Karpas-422 (cell line): ENCODE measurements at regions not wholly inside any gene's neighbourhood (a gene's known extent, or its start where the extent isn't known, plus 50 kb on each side); places are given as distances from the start of the nearest gene placed in this dataset.

Source experiments
- DNase-seq: peaks from one replicate; pipeline ENCODE4 v3.0.0-alpha.2; 2015
- H2AFZ ChIP-seq: fragments of 200-600 bp; sonication (generic); 2 replicates; pipeline ENCODE4 v1.6.1; 2014; ENCODE audit warnings: antibody characterized with exemption, low read length, mixed read lengths
- H3K27ac ChIP-seq: fragments of 200-600 bp; sonication (generic); 2 replicates; pipeline ENCODE4 v1.5.1; 2014; ENCODE audit warnings: mild to moderate bottlenecking, low read length, moderate library complexity
- H3K27me3 ChIP-seq: fragments of 200-600 bp; sonication (generic); 2 replicates; pipeline ENCODE4 v1.6.1; 2014; ENCODE audit warnings: low read length, mixed read lengths
- H3K36me3 ChIP-seq: fragments of 200-600 bp; sonication (generic); 2 replicates; pipeline ENCODE4 v1.6.1; 2014; ENCODE audit warnings: low read length, mixed read lengths; ENCODE audit not compliant: insufficient read depth
- H3K4me1 ChIP-seq: fragments of 200-600 bp; sonication (generic); 2 replicates; pipeline ENCODE4 v1.6.1; 2014; ENCODE audit warnings: mild to moderate bottlenecking, low read length, mixed read lengths
- H3K4me2 ChIP-seq: fragments of 200-600 bp; sonication (generic); 2 replicates; pipeline ENCODE4 v1.6.1; 2014; ENCODE audit warnings: low read length, low read depth, mild to moderate bottlenecking; ENCODE audit not compliant: poor library complexity, severe bottlenecking
- H3K4me3 ChIP-seq: fragments of 200-600 bp; sonication (generic); 2 replicates; pipeline ENCODE4 v1.5.1; 2014; ENCODE audit warnings: mild to moderate bottlenecking, antibody characterized with exemption, low read length, mixed read lengths
- H3K79me2 ChIP-seq: fragments of 200-600 bp; sonication (generic); 2 replicates; pipeline ENCODE4 v1.6.1; 2014; ENCODE audit warnings: mild to moderate bottlenecking, low read length, mixed read lengths
- H3K9ac ChIP-seq: fragments of 200-600 bp; sonication (generic); 2 replicates; pipeline ENCODE4 v1.6.0; 2014; ENCODE audit warnings: low read length
- H3K9me2 ChIP-seq: fragments of 200-600 bp; sonication (generic), shearing (Covaris generic); replicated peaks from 2 replicates; pipeline ENCODE4 v1.6.0; 2014; ENCODE audit warnings: mild to moderate bottlenecking, low read length, moderate library complexity; ENCODE audit not compliant: insufficient read depth
- H3K9me3 ChIP-seq: fragments of 300-700, 200-600 bp; sonication (generic); 2 replicates; pipeline ENCODE4 v1.6.1; 2014; ENCODE audit warnings: low read length, mixed read lengths
- H4K20me1 ChIP-seq: fragments of 200-600 bp; sonication (generic); 2 replicates; pipeline ENCODE4 v1.6.1; 2014; ENCODE audit warnings: mild to moderate bottlenecking, antibody characterized with exemption, low read length, low read depth; ENCODE audit not compliant: insufficient read depth

- Histone ChIP-seq H3K4me3 (no peak overlapping the region), H3K4me2 (no peak overlapping the region), H4K20me1 (no peaks in the 10 kb centered on the region), H3K4me1 (no peaks in the 10 kb centered on the region), H3K27me3 (no peaks in the 10 kb centered on the region), H2AFZ (no peak overlapping the region), H3K9ac (no peak overlapping the region), H3K27ac (no peak overlapping the region), H3K9me2 (no peaks in the 10 kb centered on the region), H3K79me2 (no peaks in the 10 kb centered on the region), H3K9me3 (no peaks in the 10 kb centered on the region), H3K36me3 (no peaks in the 10 kb centered on the region)
- no peak for DNase-seq
These were observed 171.6 kb upstream of the SVIL start for GRCh38 chr10:29806350-29806788.

- no peak for DNase-seq
- Histone ChIP-seq H3K9ac (no peak overlapping the region), H3K4me1 (no peaks in the 10 kb centered on the region), H4K20me1 (no peaks in the 10 kb centered on the region), H3K4me3 (no peak overlapping the region), H3K27me3 (no peaks in the 10 kb centered on the region), H3K4me2 (no peak overlapping the region), H3K36me3 (no peaks in the 10 kb centered on the region), H3K27ac (no peak overlapping the region), H3K9me3 (no peaks in the 10 kb centered on the region), H2AFZ (no peak overlapping the region), H3K9me2 (no peaks in the 10 kb centered on the region), H3K79me2 (no peaks in the 10 kb centered on the region)
These were observed 170.5 kb upstream of the SVIL start for GRCh38 chr10:29805134-29805723.

DNA sequence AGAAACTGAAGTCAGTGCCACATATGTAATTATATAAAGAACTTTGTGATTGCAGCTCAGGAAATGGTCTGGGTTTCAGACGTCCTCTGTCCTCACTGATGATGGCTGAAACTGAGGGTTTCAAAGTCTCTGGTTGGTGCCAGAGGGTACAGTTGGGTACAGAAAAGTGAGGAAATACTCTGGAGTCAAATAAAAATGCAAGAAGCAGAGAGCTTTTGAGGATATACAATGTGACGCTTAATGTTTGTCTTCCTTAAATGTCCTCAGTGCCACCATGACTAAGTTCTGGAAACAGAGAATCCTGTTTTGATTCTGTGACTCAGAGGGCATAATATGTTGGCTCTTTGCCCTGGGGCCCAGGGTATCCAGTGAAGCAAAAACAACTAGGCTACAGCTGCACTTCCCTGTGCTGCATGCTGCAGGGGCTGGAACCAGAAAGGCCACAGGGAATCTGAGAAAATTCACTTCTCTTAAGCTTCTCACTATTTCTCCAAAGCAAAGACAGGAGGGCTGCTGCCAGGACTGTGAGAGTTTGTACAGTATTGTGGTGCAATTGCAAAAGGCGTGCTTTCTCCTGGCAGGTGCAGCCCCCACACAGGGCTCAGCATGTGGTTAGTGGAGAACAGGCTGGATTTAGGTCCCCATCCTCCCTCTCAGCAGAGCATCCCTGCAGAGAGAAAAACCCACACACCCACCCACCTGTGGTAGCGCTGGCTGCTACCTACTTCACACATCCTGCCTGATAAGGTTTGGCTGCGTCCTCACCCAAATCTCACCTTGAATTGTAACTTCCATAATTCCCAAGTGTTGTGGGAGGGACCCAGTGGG lies 169.5 kb upstream of the SVIL start:
- H3K9me2 ChIP-seq, result no peaks in the 10 kb centered on the region
- H3K4me1 ChIP-seq, result no peaks in the 10 kb centered on the region
- H3K4me2 ChIP-seq, result no peak overlapping the region
- H3K4me3 ChIP-seq, result no peak overlapping the region
- DNase-seq, result no peak
- H3K9me3 ChIP-seq, result no peaks in the 10 kb centered on the region
- no peaks in the 10 kb centered on the region for H3K27me3 ChIP-seq
- no peak overlapping the region for H2AFZ ChIP-seq
- H3K27ac ChIP-seq, result no peak overlapping the region
- no peak overlapping the region for H3K9ac ChIP-seq
- no peaks in the 10 kb centered on the region for H4K20me1 ChIP-seq
- no peaks in the 10 kb centered on the region for H3K79me2 ChIP-seq
- H3K36me3 ChIP-seq, result no peaks in the 10 kb centered on the region

GRCh38 chr10:29802171-29802570 lies 167.4 kb upstream of the SVIL start:
- Histone ChIP-seq H3K4me2 (no peak overlapping the region), H3K27me3 (no peaks in the 10 kb centered on the region), H2AFZ (no peak overlapping the region), H3K4me3 (no peak overlapping the region), H3K9ac (no peak overlapping the region), H4K20me1 (no peaks in the 10 kb centered on the region), H3K27ac (no peak overlapping the region), H3K79me2 (no peaks in the 10 kb centered on the region), H3K4me1 (no peaks in the 10 kb centered on the region), H3K9me2 (no peaks in the 10 kb centered on the region), H3K36me3 (no peaks in the 10 kb centered on the region), H3K9me3 (no peaks in the 10 kb centered on the region)
- DNase-seq, result no peak

- H2AFZ ChIP-seq, result no peak overlapping the region
- no peak overlapping the region for H3K27ac ChIP-seq
- no peaks in the 10 kb centered on the region for H3K27me3 ChIP-seq
- no peaks in the 10 kb centered on the region for H3K4me1 ChIP-seq
- H3K36me3 ChIP-seq, result no peaks in the 10 kb centered on the region
- H3K9me2 ChIP-seq, result no peaks in the 10 kb centered on the region
- H3K79me2 ChIP-seq, result no peaks in the 10 kb centered on the region
- H3K9ac ChIP-seq, result no peak overlapping the region
- no peak for DNase-seq
- no peak overlapping the region for H3K4me2 ChIP-seq
- no peaks in the 10 kb centered on the region for H3K9me3 ChIP-seq
- H4K20me1 ChIP-seq, result no peaks in the 10 kb centered on the region
- no peak overlapping the region for H3K4me3 ChIP-seq
These were observed 164.3 kb upstream of the SVIL start for GRCh38 chr10:29798921-29799690.

DNA sequence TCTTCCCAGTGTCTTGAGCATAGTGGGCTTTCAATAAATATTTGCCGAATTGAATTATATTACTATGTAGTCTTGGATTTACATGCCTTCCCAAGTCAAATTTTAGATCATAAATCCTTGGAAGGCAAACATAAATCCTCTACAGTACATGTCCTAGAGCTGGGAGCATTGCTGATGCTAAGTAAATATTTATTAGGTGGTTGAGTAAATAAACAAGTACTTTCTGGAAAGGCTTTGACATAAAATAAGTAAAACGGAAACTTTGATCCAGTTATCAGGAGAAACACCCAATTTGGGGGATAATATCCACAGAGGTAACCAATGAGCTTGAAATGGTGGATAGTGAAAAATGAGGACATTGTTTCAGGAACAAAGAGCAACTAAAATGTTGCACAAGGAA lies 162.8 kb upstream of the SVIL start:
- H3K9me3 ChIP-seq, result no peaks in the 10 kb centered on the region
- H3K27me3 ChIP-seq, result no peaks in the 10 kb centered on the region
- H2AFZ ChIP-seq, result no peak overlapping the region
- H3K9me2 ChIP-seq, result no peaks in the 10 kb centered on the region
- H3K36me3 ChIP-seq, result no peaks in the 10 kb centered on the region
- no peaks in the 10 kb centered on the region for H3K79me2 ChIP-seq
- H4K20me1 ChIP-seq, result no peaks in the 10 kb centered on the region
- H3K4me3 ChIP-seq, result no peak overlapping the region
- no peaks in the 10 kb centered on the region for H3K4me1 ChIP-seq
- H3K27ac ChIP-seq, result no peak overlapping the region
- no peak overlapping the region for H3K9ac ChIP-seq
- no peak for DNase-seq
- no peak overlapping the region for H3K4me2 ChIP-seq

DNA sequence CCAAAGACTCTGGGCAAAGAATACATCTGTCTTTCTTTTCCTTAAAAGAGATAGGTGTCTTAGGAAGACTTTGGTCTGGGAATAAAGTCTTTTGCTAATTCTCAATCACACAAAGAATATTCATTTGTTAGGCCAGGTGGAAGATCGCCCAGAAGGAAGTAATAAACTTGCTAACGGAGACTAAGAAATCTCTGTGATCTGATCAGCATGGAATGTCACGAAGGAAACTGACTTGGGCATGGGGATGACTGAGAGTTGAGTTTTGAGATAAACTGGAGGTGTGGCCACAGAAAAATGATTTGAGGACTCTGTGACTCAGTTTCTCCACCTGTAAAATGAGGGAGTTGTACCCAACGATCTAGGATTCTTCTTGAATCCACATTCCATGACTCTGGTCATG lies 161.1 kb upstream of the SVIL start:
- no peak overlapping the region for H3K4me3 ChIP-seq
- H3K36me3 ChIP-seq, result no peaks in the 10 kb centered on the region
- H3K9ac ChIP-seq, result no peak overlapping the region
- H2AFZ ChIP-seq, result no peak overlapping the region
- H3K9me2 ChIP-seq, result no peaks in the 10 kb centered on the region
- H3K27ac ChIP-seq, result no peak overlapping the region
- H3K9me3 ChIP-seq, result no peaks in the 10 kb centered on the region
- H3K4me1 ChIP-seq, result no peaks in the 10 kb centered on the region
- no peak for DNase-seq
- no peaks in the 10 kb centered on the region for H3K27me3 ChIP-seq
- H3K4me2 ChIP-seq, result no peak overlapping the region
- H4K20me1 ChIP-seq, result no peaks in the 10 kb centered on the region
- H3K79me2 ChIP-seq, result no peaks in the 10 kb centered on the region
